ENCODE measurements at regions not wholly inside any gene's neighbourhood (a gene's known extent, or its start where the extent isn't known, plus 50 kb on each side); places are given as distances from the start of the nearest gene placed in this dataset.

DNA sequence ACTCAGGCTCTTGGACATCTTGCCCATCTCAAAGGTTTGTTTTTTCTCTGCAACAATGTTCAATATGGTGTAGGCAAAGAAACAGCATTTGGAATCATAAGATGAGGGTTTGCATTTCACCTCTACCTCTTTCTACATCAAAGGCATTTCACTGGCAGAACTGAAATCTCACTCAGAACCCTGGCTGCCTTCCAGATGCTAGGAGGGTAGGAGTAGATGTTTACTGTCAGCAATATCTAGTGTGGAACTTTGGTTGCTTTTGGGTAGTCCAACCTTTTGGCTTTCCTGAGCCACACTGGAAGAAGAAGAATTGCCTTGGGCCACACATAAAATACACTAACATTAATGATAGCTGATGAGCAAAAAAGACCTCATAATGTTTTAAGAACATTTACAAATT, 297.0 kb upstream of the KLF3 start:
- H3K9me3 ChIP-seq = no peaks in the 10 kb centered on the region
- ATAC-seq = no peak
- H3K27ac ChIP-seq = peak overlapping the region; percentile 7 to 42 (median 26)
- no peaks in the 10 kb centered on the region for H3K27me3 ChIP-seq
- H3K4me1 ChIP-seq = peaks cover 4 to 33% (median 21%) of the 10 kb centered on the region in 3 donors
- TF ChIP-seq, protein P1, sequence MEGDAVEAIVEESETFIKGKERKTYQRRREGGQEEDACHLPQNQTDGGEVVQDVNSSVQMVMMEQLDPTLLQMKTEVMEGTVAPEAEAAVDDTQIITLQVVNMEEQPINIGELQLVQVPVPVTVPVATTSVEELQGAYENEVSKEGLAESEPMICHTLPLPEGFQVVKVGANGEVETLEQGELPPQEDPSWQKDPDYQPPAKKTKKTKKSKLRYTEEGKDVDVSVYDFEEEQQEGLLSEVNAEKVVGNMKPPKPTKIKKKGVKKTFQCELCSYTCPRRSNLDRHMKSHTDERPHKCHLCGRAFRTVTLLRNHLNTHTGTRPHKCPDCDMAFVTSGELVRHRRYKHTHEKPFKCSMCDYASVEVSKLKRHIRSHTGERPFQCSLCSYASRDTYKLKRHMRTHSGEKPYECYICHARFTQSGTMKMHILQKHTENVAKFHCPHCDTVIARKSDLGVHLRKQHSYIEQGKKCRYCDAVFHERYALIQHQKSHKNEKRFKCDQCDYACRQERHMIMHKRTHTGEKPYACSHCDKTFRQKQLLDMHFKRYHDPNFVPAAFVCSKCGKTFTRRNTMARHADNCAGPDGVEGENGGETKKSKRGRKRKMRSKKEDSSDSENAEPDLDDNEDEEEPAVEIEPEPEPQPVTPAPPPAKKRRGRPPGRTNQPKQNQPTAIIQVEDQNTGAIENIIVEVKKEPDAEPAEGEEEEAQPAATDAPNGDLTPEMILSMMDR (IDR thresholded peaks at IDR 0.05) = no peak
- TF ChIP-seq POLR2A (IDR thresholded peaks at IDR 0.05) (no peak), EP300 (IDR thresholded peaks at IDR 0.05) (no peak), POLR2AphosphoS5 (IDR thresholded peaks at IDR 0.05) (no peak)
- H3K36me3 ChIP-seq = no peaks in the 10 kb centered on the region
- H3K4me3 ChIP-seq = no peak overlapping the region

GRCh38 chr4:38367642-38368174, 296.3 kb upstream of the KLF3 start:
- H3K27ac ChIP-seq = peak overlapping the region; percentile 7 to 42 (median 26)
- no peaks in the 10 kb centered on the region for H3K27me3 ChIP-seq
- peaks cover 4 to 33% (median 21%) of the 10 kb centered on the region in 3 donors for H3K4me1 ChIP-seq
- H3K9me3 ChIP-seq = no peaks in the 10 kb centered on the region
- WGBS, 2 donors (ENCODE audit: low coverage in 1 of 2) = 9 to 14% methylated on average over 3 to 4 of the region's 4 CpGs
- no peaks in the 10 kb centered on the region for H3K36me3 ChIP-seq
- TF ChIP-seq EP300 (IDR thresholded peaks at IDR 0.05) (no peak), POLR2AphosphoS5 (IDR thresholded peaks at IDR 0.05) (no peak), POLR2A (IDR thresholded peaks at IDR 0.05) (no peak)
- TF ChIP-seq, protein P1 (IDR thresholded peaks at IDR 0.05) = no peak
- peak; percentile 31 for ATAC-seq
- H3K4me3 ChIP-seq = no peak overlapping the region

DNA sequence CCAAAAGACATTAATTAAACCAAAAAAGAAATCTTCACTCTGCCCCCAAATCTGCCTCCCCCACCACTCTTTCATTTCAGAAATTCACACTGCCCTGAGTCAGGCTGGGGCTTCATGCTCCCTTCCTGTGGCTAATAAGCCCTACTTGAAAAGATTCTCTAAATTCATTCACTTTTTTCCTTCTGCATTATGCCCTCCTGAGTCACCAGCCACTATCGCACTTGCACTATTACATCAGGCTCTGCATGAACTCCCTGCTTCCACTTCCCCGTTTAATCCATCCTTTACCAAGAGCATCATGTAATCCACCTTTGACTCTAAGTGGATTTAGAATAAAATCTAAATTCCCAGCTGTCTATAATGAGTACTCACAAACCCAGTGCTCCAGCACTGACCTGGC, 295.4 kb upstream of the KLF3 start:
- WGBS, 2 donors (ENCODE audit: low coverage in 1 of 2) = 72 to 100% methylated on average over 1 to 2 of the region's 2 CpGs
- ATAC-seq = no peak
- TF ChIP-seq EP300 (IDR thresholded peaks at IDR 0.05) (no peak), POLR2A (IDR thresholded peaks at IDR 0.05) (no peak), POLR2AphosphoS5 (IDR thresholded peaks at IDR 0.05) (no peak)
- TF ChIP-seq, protein P1 (IDR thresholded peaks at IDR 0.05) = no peak
- no peaks in the 10 kb centered on the region for H3K27me3 ChIP-seq
- no peaks in the 10 kb centered on the region for H3K36me3 ChIP-seq
- no peak overlapping the region for H3K4me3 ChIP-seq
- no peak overlapping the region for H3K27ac ChIP-seq
- H3K4me1 ChIP-seq = peaks cover 4 to 33% (median 21%) of the 10 kb centered on the region in 3 donors
- no peaks in the 10 kb centered on the region for H3K9me3 ChIP-seq

DNA sequence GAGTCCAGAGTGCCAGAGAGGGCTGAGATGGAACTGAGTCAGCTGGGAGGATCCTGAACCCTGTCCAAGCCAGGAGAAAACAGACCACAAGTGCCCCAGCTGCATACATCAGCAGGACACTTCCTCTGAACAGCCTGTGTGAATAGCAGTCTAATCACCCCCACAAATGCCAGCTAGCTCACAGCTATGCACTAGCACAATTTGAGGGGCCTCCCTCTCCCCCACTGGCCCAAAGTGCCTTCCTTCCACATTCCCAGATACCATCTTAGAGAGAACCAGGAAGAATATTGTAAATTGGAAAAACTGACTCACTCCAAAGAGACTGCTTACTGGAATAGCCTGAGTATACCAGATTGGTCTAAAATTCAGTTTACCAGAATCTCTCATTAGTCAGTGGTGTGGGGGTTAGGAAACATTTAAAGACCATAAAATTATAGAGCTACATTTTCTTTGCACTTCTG, 292.6 kb upstream of the KLF3 start:
- TF ChIP-seq EP300 (IDR thresholded peaks at IDR 0.05) (no peak), POLR2AphosphoS5 (IDR thresholded peaks at IDR 0.05) (no peak), POLR2A (IDR thresholded peaks at IDR 0.05) (no peak)
- TF ChIP-seq, protein P1 (IDR thresholded peaks at IDR 0.05) = no peak
- Histone ChIP-seq H3K4me3 (no peak overlapping the region), H3K4me1 (peaks cover 4 to 22% (median 17%) of the 10 kb centered on the region in 3 donors), H3K36me3 (no peaks in the 10 kb centered on the region), H3K9me3 (no peaks in the 10 kb centered on the region), H3K27ac (no peak overlapping the region), H3K27me3 (no peaks in the 10 kb centered on the region)
- no peak for ATAC-seq

GRCh38 chr4:38373375-38373774, 290.6 kb upstream of the KLF3 start:
- Histone ChIP-seq H3K4me3 (no peak overlapping the region), H3K27ac (no peak overlapping the region), H3K9me3 (no peaks in the 10 kb centered on the region), H3K27me3 (no peaks in the 10 kb centered on the region), H3K36me3 (no peaks in the 10 kb centered on the region), H3K4me1 (peaks cover 0 to 5% (median 0%) of the 10 kb centered on the region in 3 donors)
- ATAC-seq = no peak
- no peak for TF ChIP-seq POLR2AphosphoS5 (IDR thresholded peaks at IDR 0.05)
- no peak for TF ChIP-seq EP300 (IDR thresholded peaks at IDR 0.05)
- TF ChIP-seq POLR2A (IDR thresholded peaks at IDR 0.05) = no peak
- TF ChIP-seq, protein P1 (IDR thresholded peaks at IDR 0.05) = no peak

Data from gastroesophageal sphincter (tissue), 4 donors.